Stimulated activated CD8-positive, alpha-beta memory T cell treated with anti-CD3 and anti-CD28 coated beads, Interleukin-4, amount 100 ng/mL, for 1 hour (primary cell): ENCODE measurements at regions not wholly inside any gene's neighbourhood (a gene's known extent, or its start where the extent isn't known, plus 50 kb on each side); places are given as distances from the start of the nearest gene placed in this dataset.
"Not testable (repeated sequence)": the region's sequence is repeated elsewhere in the genome, so short reads cannot be mapped to it uniquely, and the experiment has no call there.

Experiments
- DNase-seq, 2 donors: peaks; one replicate each; pipeline ENCODE4 v3.0.0-alpha.2; 2020; ENCODE audit warnings: low read depth in 2 of 2, low spot score in 1 of 2

DNA sequence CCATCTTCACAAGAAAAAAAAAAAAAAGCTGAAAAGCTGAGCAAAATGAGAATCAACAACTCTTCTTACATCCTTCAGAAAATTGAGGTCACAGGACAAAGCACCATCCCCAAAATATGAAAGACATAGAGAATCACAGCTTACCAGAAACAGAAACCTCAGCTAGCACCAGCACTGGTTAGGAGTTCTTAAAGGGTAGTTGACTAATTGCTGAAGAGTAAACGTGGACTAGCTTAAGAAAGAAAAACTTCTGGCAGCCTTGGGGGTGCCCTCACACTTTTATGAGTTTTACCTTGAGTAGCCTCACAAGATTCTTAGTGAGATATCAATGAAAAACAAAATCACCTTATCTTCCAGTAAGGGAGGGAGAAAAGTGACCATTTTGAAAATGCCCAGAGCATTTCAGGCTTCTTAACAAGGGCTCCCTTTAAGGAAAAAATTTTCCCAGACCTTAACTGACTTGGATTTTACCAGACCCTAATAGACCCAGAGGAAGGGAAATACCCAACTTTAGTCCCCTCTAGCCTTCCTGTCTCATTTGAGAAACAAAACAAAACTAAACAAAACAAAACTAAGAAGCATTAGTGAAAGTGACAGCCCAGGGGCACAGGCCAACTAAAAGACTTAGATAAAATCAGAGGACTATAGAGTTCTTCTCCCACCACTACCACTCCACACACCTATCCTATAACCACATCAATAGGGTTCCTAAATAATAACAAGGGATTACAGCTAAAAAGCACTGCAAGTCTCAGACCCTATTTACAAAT, 888.6 kb downstream of the DIAPH3 start:
- DNase-seq, result no peak

DNA sequence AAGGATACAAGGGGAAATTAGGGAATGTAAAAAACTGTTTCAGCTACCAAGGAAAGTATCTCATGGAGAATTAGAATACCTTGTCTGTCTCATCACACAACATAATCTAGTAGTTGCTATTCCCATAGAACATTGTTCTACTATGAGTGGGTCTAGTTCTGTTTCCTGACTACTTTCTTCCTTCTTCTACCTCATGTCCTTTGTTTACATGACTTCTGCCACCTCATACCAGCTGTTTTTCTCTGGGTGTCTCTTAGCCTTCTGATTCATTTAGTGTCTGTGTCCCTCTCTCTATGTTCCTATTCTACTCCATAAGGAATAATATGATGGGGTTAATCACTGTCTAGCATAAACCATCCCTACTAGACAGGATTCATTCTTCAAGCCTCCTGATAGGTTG, 887.3 kb downstream of the DIAPH3 start:
- DNase-seq, result no peak

GRCh38 chr13:59277106-59277505, 886.6 kb downstream of the DIAPH3 start:
- DNase-seq, result no peak

- DNase-seq, result no peak
These were observed 884.7 kb downstream of the DIAPH3 start for GRCh38 chr13:59279028-59279427.

- DNase-seq, result no peak
These were observed 884.2 kb downstream of the DIAPH3 start for GRCh38 chr13:59279576-59279975.

- DNase-seq, result no peak
These were observed 883.4 kb downstream of the DIAPH3 start for GRCh38 chr13:59280297-59280696.

DNA sequence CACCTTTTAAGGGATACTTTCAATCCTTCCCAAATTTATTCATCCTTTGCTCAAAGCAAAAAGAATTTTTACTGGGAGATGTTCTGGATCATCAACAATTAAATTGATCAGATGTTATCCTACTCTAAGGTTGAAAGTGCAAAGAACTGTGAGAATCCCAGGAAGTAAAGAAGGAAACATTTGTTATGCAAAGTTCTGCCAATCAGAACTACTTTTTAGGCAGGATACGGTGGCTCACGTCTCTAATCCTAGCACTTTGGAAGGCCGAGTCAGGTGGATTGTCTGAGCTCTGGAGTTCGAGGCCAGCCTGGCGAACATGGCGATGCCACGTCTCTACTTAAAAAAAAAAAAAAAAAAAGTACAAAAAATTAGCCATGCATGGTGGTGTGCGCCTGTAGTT, 882.3 kb downstream of the DIAPH3 start:
- DNase-seq, result no peak

- DNase-seq, result not testable (repeated sequence)
These were observed 871.5 kb downstream of the DIAPH3 start for GRCh38 chr13:59292240-59292639.

GRCh38 chr13:59299584-59299983, 864.1 kb downstream of the DIAPH3 start:
- DNase-seq, result no peak

- DNase-seq, result no peak
These were observed 863.2 kb downstream of the DIAPH3 start for GRCh38 chr13:59300355-59301173.

DNA sequence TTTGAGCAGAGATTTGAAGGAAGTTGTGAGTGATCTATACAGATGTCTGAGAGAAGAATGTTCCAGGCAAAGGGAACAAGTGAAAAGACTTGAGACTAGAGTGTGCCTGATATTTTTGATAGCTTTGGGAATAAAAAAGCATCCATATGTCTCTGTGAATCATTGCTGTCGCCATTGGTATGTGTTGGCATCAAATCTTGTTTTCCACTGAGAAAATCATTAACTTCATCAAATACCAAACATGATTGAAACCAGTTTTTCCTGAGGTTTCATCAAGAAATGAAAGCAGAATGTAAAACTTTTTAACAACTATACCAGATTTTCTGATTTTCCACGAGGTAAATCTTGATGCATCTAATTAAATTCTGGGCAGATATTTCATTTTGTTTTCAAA, 862.6 kb downstream of the DIAPH3 start:
- DNase-seq, result no peak

DNA sequence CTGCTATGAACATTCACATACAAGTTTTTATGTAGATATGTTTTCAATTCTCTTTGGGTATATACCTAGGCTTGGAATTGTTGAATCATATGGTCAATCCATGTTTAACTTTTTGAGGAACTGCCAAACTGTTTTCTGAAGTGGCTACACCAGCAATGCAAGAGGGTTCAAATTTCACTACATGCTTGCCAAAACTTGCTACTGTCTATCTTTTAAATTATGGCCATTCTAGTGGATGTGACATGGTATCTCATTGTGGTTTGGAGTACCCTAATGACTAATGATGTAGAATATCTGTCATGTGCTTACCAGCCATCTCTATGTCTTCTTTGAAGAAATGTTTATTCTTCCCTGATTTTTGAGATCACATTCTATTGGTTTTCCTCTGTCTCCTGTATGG, 860.3 kb downstream of the DIAPH3 start:
- no peak for DNase-seq

GRCh38 chr13:59304596-59304995, 859.1 kb downstream of the DIAPH3 start:
- DNase-seq, result no peak

- no peak for DNase-seq
These were observed 857.8 kb downstream of the DIAPH3 start for GRCh38 chr13:59305896-59306295.

GRCh38 chr13:59312776-59313175, 851.0 kb downstream of the DIAPH3 start:
- DNase-seq, result no peak

DNA sequence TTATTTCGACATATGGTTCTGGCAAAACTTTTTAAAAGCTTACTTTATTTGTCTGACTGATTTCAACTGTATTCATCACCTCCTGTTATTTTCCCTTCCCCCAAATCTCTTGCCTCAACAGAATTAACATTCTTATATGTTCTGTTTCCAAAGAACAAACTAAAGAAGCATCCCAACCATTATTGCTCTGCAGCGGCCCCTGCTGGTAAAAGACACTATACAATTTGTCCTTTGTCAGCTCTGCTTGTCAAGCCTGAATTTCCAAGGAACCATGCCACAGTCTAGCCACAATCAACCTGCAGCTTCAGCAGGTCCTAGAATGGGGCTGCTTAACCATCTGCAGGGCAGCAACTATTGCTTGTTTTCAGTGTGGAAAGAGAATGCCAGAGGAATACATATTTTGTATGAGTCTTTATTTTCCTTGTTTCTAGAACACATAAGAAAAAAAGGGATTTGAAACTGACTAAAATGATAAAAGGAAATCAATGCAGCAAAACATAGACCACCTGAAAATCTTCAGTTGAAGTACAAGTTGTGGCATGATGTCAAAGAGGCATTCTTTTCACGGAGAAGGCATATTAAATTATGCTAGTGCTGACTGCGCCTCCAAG, 845.3 kb downstream of the DIAPH3 start:
- DNase-seq, result peak in 1 of 2 donors; percentile 2

DNA sequence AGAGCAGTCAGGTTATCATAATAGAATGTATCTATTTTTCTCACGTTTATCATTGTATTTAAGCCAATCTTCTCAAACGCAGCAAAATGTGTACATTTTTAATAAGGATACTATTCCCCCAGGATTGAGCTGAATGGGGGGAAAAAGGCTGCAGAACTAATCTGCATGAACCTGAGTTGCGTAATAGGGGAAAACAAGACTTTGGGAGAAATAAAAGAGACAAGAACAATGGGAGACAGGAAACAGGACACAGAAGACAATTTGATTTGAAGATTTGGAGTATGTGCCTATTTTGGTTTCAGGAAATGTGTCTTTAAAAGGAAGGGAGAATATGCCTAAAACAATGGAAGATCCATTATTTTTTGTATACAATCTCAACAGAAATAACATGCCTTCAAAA, 844.5 kb downstream of the DIAPH3 start:
- no peak for DNase-seq

GRCh38 chr13:59320021-59320420, 843.7 kb downstream of the DIAPH3 start:
- DNase-seq, result no peak

GRCh38 chr13:59324401-59324800, 839.3 kb downstream of the DIAPH3 start:
- DNase-seq, result not testable (repeated sequence)

- no peak for DNase-seq
These were observed 837.0 kb downstream of the DIAPH3 start for GRCh38 chr13:59326717-59327116.

- DNase-seq, result no peak
These were observed 833.0 kb downstream of the DIAPH3 start for GRCh38 chr13:59330764-59331163.

- no peak for DNase-seq
These were observed 830.8 kb downstream of the DIAPH3 start for GRCh38 chr13:59332966-59333365.
